ENCODE measurements at regions not wholly inside any gene's neighbourhood (a gene's known extent, or its start where the extent isn't known, plus 50 kb on each side); places are given as distances from the start of the nearest gene placed in this dataset.

DNA sequence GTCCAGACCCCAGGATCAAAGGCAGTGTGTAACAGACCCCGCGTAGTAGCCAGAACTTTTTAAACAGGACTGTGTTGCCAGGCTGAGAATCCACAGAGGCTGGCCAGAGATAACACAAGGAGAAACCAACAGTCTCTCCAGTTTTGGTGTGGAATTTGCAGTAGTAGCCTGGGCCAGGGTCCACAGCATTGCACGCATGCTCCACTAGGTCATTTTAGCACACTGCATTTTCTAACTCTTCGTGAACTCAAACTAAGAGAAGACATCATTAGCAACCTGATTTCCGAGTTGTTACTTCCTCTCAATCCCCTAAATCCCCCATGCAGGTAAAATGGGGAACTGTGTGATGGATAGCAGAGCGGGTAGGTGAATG, 119.6 kb downstream of the BOD1 start:
- CTCF ChIA-PET: interaction anchor here (1.8 kb wide), 1 partner anchor 76 kb away, joined by 5 read pairs; no protein-coding TSS in a partner anchor
- no peak for DNase-seq

More for the DNA sequence above, 119.6 kb downstream of the BOD1 start:
- H3K27ac ChIP-seq (ENCODE audit: low read depth in 2 of 2, low read length in 1 of 2): no peak overlapping the region
- no peaks in the 10 kb centered on the region for H3K9me2 ChIP-seq
- no peak overlapping the region for H3K4me2 ChIP-seq
- no peak overlapping the region for H3K9ac ChIP-seq
- no peaks in the 10 kb centered on the region for H3K27me3 ChIP-seq (ENCODE audit: insufficient read depth)
- H3K36me3 ChIP-seq (replicated peaks in 1 of 2; ENCODE audit: control insufficient read depth in 1 of 2, insufficient read depth in 2 of 2, low read length in 1 of 2): no peaks in the 10 kb centered on the region
- 78% methylated on average over 6 of the region's 6 CpGs for WGBS (ENCODE audit: low lambda C conversion rate)
- H4K20me1 ChIP-seq (ENCODE audit: insufficient read depth): no peaks in the 10 kb centered on the region
- H3K9me3 ChIP-seq: no peaks in the 10 kb centered on the region
- no peak overlapping the region for H3K4me3 ChIP-seq (ENCODE audit: low read depth in 2 of 2, low read length in 1 of 2)
- no peak overlapping the region for H2AFZ ChIP-seq (ENCODE audit: low read depth)
- POLR2A ChIA-PET: no interaction called here
- H3F3A ChIP-seq (replicated peaks; ENCODE audit: insufficient read depth): no peaks in the 10 kb centered on the region
- no peak for TF ChIP-seq NRF1 (IDR thresholded peaks at IDR 0.05; ENCODE audit: low read depth, low read length)
- TF ChIP-seq ELF1 (IDR thresholded peaks at IDR 0.05): no peak
- TF ChIP-seq, protein P1, sequence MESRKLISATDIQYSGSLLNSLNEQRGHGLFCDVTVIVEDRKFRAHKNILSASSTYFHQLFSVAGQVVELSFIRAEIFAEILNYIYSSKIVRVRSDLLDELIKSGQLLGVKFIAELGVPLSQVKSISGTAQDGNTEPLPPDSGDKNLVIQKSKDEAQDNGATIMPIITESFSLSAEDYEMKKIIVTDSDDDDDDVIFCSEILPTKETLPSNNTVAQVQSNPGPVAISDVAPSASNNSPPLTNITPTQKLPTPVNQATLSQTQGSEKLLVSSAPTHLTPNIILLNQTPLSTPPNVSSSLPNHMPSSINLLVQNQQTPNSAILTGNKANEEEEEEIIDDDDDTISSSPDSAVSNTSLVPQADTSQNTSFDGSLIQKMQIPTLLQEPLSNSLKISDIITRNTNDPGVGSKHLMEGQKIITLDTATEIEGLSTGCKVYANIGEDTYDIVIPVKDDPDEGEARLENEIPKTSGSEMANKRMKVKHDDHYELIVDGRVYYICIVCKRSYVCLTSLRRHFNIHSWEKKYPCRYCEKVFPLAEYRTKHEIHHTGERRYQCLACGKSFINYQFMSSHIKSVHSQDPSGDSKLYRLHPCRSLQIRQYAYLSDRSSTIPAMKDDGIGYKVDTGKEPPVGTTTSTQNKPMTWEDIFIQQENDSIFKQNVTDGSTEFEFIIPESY (IDR thresholded peaks at IDR 0.05; ENCODE audit: borderline replicate concordance, low read depth): no peak
- TF ChIP-seq, protein P2, sequence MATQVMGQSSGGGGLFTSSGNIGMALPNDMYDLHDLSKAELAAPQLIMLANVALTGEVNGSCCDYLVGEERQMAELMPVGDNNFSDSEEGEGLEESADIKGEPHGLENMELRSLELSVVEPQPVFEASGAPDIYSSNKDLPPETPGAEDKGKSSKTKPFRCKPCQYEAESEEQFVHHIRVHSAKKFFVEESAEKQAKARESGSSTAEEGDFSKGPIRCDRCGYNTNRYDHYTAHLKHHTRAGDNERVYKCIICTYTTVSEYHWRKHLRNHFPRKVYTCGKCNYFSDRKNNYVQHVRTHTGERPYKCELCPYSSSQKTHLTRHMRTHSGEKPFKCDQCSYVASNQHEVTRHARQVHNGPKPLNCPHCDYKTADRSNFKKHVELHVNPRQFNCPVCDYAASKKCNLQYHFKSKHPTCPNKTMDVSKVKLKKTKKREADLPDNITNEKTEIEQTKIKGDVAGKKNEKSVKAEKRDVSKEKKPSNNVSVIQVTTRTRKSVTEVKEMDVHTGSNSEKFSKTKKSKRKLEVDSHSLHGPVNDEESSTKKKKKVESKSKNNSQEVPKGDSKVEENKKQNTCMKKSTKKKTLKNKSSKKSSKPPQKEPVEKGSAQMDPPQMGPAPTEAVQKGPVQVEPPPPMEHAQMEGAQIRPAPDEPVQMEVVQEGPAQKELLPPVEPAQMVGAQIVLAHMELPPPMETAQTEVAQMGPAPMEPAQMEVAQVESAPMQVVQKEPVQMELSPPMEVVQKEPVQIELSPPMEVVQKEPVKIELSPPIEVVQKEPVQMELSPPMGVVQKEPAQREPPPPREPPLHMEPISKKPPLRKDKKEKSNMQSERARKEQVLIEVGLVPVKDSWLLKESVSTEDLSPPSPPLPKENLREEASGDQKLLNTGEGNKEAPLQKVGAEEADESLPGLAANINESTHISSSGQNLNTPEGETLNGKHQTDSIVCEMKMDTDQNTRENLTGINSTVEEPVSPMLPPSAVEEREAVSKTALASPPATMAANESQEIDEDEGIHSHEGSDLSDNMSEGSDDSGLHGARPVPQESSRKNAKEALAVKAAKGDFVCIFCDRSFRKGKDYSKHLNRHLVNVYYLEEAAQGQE (IDR thresholded peaks at IDR 0.05; ENCODE audit: low read depth, low read length): no peak
- TF ChIP-seq, protein P3, sequence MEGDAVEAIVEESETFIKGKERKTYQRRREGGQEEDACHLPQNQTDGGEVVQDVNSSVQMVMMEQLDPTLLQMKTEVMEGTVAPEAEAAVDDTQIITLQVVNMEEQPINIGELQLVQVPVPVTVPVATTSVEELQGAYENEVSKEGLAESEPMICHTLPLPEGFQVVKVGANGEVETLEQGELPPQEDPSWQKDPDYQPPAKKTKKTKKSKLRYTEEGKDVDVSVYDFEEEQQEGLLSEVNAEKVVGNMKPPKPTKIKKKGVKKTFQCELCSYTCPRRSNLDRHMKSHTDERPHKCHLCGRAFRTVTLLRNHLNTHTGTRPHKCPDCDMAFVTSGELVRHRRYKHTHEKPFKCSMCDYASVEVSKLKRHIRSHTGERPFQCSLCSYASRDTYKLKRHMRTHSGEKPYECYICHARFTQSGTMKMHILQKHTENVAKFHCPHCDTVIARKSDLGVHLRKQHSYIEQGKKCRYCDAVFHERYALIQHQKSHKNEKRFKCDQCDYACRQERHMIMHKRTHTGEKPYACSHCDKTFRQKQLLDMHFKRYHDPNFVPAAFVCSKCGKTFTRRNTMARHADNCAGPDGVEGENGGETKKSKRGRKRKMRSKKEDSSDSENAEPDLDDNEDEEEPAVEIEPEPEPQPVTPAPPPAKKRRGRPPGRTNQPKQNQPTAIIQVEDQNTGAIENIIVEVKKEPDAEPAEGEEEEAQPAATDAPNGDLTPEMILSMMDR (IDR thresholded peaks at IDR 0.05): no peak
- H3K4me1 ChIP-seq (ENCODE audit: control insufficient read depth in 1 of 2, insufficient read depth in 2 of 2, low read depth in 1 of 2, low read length in 1 of 2): peaks cover 0 to 3% of the 10 kb centered on the region in 2 experiments; a peak in 1 of 4 replicates
- H3K79me2 ChIP-seq (ENCODE audit: insufficient read depth): no peaks in the 10 kb centered on the region
